ENCODE measurements at regions not wholly inside any gene's neighbourhood (a gene's known extent, or its start where the extent isn't known, plus 50 kb on each side); places are given as distances from the start of the nearest gene placed in this dataset.
"Not testable (repeated sequence)": the region's sequence is repeated elsewhere in the genome, so short reads cannot be mapped to it uniquely, and the experiment has no call there.

GRCh38 chr20:48018851-48019250, 233.6 kb upstream of the SULF2 start:
- not testable (repeated sequence) for TF ChIP-seq GABPA (IDR thresholded peaks at IDR 0.05; ENCODE audit: low read depth); POLR2A (IDR thresholded peaks at IDR 0.05; ENCODE audit: low read depth, low read length); POLR2AphosphoS5 (IDR thresholded peaks at IDR 0.05; ENCODE audit: low read length); JUND (IDR thresholded peaks at IDR 0.05; ENCODE audit: low read depth, low read length); POLR2AphosphoS2 (IDR thresholded peaks at IDR 0.05; ENCODE audit: low read depth, low read length); RB1 (IDR thresholded peaks at IDR 0.05; ENCODE audit: borderline replicate concordance); RFX5 (IDR thresholded peaks at IDR 0.05; ENCODE audit: low read depth, low read length); ETV6 (conservative IDR thresholded peaks at IDR 0.05 in 1 of 2, IDR thresholded peaks at IDR 0.05 in 1 of 2; ENCODE audit: borderline replicate concordance in 1 of 2, low read depth in 1 of 2); YY1 (IDR thresholded peaks at IDR 0.05; ENCODE audit: low read depth, low read length)
- TF ChIP-seq, protein P1, sequence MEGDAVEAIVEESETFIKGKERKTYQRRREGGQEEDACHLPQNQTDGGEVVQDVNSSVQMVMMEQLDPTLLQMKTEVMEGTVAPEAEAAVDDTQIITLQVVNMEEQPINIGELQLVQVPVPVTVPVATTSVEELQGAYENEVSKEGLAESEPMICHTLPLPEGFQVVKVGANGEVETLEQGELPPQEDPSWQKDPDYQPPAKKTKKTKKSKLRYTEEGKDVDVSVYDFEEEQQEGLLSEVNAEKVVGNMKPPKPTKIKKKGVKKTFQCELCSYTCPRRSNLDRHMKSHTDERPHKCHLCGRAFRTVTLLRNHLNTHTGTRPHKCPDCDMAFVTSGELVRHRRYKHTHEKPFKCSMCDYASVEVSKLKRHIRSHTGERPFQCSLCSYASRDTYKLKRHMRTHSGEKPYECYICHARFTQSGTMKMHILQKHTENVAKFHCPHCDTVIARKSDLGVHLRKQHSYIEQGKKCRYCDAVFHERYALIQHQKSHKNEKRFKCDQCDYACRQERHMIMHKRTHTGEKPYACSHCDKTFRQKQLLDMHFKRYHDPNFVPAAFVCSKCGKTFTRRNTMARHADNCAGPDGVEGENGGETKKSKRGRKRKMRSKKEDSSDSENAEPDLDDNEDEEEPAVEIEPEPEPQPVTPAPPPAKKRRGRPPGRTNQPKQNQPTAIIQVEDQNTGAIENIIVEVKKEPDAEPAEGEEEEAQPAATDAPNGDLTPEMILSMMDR (IDR thresholded peaks at IDR 0.05 in 2 of 3, conservative IDR thresholded peaks at IDR 0.05 in 1 of 3; ENCODE audit: control insufficient read depth in 2 of 3, extremely low read depth in 1 of 3, insufficient read depth in 1 of 3, low read depth in 3 of 3, low read length in 3 of 3), result not testable (repeated sequence)
- TF ChIP-seq, protein P2, sequence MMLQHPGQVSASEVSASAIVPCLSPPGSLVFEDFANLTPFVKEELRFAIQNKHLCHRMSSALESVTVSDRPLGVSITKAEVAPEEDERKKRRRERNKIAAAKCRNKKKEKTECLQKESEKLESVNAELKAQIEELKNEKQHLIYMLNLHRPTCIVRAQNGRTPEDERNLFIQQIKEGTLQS (IDR thresholded peaks at IDR 0.05; ENCODE audit: borderline replicate concordance, extremely low read depth, low read depth, low read length), result not testable (repeated sequence)
